Middle frontal gyrus (tissue), 1 donor: ENCODE measurements at regions not wholly inside any gene's neighbourhood (a gene's known extent, or its start where the extent isn't known, plus 50 kb on each side); places are given as distances from the start of the nearest gene placed in this dataset.

Experiments used
- DNase-seq: peaks from one replicate; pipeline ENCODE4 v3.0.0-alpha.2; 2015; ENCODE audit warnings: low spot score; ENCODE audit errors: extremely low spot score

DNA sequence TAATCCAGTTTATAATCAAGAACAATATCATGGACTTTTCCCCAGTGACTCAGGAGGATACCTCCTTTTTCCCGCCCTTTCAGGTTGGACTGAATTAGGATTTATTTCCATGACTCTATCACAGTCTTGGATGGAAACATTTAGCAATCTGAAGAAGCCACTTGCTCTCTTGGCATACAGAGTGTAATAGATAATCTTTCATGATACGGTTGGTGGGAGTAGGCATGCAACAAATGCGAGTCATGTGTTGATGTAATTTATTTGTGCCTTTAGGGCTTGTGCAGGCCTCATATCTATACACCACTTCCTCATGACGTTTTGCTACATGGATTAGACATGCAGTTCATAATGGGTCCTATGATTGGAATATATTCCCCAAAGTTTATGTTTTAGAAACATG lies 54.2 kb upstream of the MCTP2 start:
- DNase-seq, result no peak

DNA sequence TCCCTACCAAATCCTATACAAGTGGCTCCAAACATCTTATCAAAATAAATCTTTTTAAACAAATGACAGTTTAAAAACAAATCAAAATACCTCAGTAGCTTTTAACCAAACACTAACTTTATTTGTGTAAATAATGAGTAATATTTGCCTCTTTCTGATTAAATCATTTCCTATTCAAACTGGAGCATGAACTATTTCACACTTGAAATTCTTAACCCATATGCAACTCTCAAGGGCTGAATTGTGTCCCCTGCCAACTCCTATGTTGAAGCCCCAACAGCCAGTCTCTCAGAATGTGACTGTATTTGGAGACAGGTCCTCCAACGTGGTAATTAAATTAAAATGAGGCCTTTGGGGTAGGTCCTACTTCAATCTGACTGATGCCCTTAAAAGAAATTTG lies 55.9 kb upstream of the MCTP2 start:
- DNase-seq, result no peak

DNA sequence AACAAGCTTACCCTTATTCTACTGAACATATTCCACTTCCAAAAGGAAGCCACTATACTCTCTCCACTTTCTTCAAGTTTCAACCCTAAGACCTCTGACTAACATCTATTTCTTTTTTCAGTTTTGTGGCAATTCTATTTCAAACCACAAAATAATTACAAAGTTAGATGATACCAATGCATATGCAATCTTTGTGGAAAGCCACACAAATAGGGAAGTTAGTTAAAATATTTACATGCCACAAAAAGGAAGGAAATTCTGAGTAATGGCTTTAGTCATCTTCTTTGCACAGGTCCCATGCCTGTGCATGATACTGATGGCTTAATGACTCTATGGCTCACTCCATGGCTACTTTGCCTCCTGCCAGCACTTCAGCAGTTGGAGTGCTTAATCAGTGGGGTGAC lies 57.0 kb upstream of the MCTP2 start:
- no peak for DNase-seq

DNA sequence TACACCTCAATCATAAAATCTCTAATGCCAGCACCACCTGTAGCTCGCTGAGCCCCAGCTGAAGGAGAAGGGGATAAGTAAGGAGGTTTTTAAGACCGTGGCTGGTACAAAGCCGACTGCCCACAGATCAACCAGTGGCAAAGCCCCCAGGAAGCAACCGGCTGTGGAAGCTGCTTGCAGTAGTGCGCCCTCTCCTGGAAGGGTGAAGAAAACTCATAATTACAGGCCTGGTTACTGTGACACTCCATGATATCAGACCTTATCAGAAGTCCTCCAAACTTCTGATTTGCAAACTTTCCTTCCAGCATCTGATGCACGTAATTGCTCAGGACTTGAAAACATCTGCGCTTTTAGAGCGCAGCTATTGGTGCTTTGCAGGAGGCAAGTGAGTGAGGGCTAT lies 63.1 kb upstream of the MCTP2 start:
- DNase-seq, result no peak

DNA sequence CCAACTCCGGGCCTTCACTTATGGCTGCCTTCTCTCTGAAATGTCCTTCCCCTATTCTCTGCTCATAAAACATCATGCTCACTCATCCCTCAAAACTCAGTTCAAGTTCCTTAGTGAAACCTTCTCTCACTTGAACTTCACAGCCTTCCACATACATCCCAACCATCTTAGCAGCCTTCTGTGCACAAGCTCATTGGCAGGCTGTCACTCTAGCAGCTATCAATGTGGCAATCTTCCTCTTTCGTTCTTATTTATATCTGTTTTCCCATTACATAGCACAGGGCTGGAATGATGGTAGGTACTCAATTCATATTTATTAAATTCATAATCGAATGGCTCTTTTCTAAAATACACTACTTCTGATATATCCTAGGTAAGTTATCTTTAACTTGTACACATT lies 66.4 kb upstream of the MCTP2 start:
- no peak for DNase-seq

DNA sequence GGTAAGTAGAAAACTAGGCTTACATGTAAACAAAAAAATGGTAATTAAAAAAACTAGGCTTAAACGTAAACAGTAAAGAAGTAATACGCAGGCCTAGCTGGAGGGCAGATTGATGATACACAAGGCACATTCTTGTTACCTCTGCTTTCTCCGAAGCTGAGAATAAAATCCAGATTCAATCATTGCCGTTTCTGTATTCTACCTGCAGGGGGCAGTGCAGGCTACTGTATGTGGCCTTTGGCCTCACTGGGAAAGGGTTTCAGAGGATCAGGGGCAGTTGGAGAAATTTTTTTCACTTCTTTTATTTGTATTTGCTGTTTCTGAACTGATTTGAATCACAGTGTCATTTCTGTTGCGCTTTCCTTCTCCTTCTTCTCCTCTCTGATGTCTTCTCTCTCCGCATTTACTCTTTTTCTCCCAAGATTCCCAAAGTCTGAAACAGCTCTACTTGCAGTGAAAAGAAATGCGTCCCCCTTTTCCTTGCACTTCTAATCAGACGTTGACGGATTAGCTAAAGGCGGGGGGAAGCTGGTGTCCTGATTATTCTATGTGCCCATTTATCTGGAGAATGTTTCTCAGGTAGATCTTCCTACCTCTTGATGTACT lies 67.1 kb upstream of the MCTP2 start:
- no peak for DNase-seq

DNA sequence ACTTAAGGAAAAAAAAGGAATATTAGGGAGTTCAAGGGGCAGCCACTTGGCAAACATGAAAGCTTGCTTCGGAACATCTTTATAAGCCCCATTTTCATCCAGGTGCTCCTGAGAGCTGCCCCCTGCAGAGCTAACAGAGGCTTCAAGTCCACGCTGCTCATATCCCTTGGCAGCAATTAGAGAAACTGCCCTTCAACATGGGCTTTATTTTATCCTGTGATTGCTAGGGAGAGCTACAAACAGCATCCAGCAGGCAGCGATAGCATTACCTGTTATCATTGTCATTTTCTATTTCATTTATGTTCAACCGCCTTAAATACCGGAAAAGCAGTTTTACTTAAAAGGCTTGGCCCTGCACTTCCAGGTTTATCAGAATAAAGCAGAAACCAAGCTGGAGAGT lies 68.4 kb upstream of the MCTP2 start:
- no peak for DNase-seq

DNA sequence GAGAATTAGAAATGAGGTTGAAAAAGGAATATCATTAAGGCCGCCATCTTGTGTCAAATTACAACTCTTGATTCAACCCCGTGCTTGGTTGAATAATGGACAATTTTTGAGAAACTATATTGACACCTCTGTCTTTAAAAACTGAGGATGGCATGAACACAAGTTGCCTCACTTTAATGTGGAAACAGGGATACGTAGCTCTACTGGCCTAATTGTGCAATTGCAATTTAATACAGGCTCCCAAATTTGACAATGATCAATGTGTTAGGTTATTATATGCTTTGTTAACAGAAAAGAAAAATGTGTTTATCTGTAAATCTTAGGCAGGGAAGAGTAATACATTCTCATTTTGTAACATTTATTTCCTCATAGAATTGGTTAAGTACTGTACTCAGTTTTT lies 77.1 kb upstream of the MCTP2 start:
- DNase-seq, result no peak

DNA sequence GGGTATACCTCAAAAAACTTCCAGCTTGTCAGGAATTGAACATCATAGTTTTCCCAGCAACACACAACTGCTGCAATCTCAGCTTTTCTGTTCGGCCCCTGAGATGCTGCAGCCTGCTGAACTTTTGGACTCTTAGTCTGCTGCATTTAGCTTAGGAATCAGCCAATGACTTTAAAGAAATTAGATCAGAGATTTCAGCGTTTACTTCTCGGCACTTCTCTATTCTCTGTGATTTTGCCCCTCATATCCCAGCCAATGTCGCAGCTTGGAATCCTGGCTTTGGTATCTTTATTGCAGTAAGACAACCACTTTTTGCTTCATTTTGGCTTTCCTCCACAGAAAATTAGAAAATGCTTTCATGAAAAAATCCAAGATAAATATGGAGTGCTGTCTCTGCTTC lies 86.3 kb upstream of the MCTP2 start:
- DNase-seq, result no peak

DNA sequence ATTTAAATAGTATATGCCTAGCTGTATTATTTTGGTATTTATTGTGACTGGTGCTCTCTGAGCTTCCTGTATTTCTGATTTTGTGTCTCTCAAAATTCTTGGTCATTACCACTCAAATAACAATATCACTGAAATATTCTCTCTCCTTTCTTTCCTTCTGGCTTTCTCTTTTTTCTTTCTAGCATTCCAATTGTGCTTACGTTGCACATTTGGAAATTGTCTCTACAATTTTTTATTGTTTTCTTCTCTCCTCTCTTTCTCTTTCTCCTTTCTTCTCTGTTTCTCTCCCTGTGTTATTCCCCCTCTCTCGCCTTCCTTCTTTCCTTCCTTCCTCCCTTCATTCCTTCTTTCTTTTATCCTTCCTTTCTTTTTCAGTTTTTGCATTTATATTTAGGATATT lies 89.6 kb upstream of the MCTP2 start:
- DNase-seq, result no peak

DNA sequence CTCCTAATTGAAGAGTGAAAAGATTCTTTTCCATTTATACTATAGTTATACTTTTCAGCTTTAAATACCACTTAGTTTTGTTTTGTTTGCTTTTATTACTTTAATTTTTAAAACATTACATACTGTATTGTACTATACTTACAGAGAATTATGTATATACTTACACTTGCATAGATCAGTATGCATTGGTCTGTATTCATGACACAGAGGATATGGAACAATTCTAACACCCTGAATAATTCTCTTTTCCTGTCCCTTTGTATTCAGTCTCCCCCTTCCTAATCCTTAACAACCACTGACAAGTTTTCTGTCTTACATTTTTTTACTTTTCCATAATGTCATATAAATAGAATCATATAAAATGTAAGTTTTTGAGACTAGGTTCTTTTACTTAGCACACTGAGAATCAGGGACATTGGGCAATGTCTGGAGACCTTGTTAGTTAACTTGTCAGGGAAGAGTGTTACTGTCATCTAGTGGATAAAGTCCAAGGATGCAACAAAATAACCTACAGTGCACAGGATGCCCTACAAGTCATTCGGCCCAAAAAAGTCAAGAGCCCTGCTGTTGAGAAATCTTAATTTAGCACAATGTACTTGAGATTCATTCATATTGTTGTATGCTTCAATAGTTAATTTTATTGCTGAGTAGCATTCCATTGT lies 95.7 kb upstream of the MCTP2 start:
- no peak for DNase-seq

DNA sequence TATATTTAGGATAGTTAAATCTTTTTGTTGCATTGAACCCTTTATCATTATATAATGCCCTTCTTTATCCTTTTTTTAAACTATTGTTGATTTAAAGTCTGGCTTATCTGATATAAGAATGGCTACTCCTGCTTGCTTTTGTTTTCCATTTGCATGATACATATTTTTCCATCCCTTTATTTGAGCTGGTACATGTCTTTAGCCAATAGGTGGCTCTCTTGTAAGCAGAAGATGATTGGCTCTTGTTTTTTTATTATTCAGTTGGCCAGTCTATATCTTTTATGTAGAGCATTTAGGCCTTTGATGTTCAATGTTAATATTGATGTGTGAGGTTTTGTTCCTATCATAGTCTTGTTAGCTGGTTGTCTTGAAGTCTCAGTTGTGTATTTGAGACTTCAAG lies 99.5 kb upstream of the MCTP2 start:
- no peak for DNase-seq

DNA sequence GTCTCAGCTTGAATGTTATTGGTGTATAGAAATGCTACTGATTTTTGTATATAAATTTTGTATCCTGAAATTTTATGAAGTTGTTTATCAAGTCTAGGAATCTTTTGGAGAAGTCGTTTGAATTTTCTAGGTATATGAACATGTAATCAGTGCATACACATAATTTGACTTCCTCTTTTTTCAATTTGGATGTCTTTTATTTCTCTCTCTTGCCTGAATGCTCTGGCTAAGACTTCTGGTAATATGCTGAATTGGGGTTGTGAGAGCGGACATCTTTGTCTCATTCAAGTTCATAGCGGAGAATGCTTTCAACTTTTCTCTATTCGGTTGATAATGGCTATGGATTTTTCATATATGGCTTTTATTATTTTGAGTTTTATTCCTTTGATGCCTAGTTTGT lies 100.9 kb upstream of the MCTP2 start:
- no peak for DNase-seq

DNA sequence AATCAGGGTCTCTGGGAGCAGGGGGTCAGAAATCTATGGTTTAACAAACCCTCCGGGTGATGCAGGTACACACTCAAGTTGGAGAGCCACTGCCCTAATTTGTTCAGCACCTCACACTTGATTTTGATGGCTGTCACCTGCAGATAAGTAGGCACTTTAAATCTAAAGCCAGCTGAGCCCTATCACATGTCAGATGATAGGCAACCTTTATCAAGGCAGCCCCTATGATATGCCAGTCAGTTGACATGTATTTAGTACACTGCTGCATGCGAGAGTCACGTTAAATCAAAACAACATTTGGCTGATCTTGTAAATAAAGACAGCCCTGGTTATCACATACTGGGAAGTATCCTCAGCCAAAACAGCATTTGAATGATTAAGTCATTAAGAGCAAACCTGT lies 104.4 kb upstream of the MCTP2 start:
- no peak for DNase-seq

DNA sequence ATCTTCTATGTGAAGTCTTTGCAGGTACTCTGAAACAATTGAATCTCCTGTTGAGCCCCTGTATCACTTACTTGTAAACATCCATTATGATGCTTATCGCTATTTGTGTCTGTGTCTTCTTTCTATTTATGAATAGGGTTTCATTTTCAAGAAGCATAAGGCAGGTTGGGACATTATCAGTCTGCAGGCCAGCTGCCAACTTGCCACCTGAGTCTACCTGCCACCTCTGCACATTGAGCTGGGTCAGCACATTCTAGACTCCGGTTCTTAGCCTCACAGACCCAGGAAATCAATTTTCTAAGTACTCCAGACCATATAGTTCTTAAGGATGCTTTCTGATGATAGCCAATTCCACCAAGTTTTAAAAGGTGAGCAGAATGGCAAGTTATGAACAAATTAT lies 105.7 kb upstream of the MCTP2 start:
- no peak for DNase-seq

DNA sequence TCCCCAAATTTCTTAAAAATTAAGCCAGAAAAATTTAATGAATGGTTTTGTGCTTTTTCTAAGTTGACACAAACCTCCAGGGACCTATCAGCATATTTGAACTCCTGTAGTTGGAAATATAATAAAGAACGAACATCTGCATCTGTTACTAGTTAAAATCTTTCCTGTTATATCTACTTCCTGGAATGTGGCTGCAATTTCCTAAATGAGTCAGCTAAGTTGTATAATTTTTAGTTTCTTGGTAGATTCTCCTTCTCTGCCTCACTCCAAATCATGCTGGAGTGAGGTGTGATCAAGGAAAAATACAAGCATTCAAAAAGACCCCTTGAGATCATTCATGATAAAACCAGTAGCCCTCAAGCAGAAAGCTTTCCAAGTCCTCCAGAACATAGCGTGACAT lies 106.2 kb upstream of the MCTP2 start:
- no peak for DNase-seq

DNA sequence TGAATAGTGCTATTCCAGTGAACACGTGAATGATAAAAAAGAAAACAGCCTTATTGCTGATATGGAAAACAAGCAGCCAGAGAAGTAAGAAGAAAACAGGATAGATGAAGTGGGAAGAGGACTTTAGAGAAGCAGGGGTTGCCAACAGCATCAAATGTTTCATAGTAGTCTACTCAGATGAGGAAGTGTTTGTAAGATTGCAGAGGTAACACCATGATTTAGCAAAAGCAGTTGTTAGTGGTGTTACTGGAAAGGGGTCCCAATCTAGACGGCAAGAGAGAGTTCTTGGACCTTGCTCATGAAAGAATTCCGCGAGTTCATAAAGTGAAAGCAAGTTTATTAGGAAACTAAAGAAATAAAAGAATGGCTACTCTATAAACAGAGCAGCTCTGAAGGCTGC lies 108.8 kb upstream of the MCTP2 start:
- no peak for DNase-seq

DNA sequence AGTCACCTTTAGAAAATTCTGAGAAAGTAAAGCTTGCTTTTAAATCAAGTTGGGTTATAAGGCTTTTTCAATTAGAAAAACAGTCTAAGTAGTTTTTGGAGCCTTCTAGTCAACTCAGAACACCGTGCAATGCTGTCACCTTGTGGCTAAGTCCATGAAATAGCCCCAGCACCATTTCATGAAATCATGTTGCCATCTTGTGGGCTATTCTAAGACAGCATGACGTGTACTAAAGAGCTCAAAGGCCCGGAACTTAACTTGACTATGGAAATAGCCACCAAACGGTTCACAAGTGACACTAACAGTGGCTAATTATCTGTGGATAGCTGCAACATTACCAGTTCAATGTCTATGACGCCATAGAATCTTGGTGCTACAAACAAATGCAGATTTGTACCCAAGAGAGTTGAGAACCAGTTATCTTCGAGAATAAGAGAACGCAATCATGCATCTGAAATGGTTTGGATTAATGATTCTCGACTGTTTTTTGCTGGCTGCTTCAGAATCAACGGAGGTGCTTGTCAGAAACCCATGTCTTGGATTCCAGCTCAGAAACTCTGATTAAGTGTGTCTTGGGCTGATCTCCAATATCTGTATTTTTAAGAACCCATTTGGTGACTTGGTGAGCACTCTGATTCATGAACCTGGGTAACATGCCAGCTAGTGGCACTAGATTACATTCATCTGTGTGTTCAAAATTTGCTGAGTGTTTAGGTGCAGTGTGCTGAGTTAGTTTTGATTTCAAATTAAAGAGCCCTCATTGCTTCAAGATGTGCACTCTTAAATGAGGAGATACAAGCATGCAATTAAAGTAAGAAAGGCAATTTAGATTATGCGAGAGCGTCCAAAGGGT lies 111.2 kb upstream of the MCTP2 start:
- peak; percentile 84 for DNase-seq

DNA sequence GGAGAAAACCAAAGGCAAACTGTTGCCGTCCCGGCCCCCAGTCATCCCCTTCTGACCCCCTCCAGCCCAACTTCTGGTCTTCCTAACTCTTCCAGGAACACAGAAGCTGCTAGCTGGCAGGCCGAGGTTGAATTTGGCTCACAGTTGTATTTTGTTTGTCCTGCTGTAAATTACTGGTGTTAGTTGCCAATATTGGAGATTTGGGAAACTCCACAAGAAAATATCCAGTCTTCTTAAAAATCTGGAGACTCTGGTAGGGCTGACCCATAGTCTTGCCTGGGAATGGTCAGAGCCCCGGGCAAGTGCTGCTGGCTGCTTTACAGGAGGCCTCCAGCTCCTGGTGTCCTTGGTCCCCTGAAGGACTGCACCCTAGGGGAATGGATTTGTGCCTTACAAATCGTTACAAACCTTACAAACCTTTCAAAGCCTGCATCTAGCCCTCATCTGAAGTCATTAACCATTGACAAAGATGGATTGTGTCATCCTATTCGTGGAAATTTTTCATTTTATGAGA lies 112.0 kb upstream of the MCTP2 start:
- DNase-seq, result no peak

DNA sequence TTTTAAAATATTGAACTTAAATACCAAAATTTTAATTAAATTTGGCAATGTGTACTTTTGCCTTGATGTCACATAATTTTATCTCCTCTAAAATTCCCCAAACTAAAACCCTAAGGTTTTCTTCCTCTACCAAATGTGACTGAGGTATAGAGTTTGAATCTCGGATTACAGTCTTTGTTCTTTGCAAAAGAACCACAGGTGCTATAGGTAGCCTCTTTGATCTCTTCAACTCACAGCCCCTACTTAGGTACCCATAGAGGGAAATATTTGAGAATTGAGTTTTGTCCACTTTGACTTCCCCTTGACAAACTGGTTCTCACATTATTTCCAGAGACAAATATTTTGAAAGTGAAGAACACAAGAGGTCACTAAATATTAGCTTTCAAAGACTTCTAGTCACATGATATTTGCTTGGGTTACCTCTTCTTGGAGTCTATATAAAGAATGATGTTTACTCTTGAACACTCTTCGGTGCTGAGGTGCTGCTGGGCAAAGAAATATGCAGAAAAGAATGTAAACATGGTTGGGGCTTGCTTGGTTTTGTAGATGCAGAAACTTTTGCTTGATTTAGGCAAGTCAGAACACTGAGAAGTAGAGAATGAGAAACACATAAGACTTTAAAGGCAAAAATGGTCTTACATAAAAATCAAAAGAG lies 120.8 kb upstream of the MCTP2 start:
- no peak for DNase-seq

DNA sequence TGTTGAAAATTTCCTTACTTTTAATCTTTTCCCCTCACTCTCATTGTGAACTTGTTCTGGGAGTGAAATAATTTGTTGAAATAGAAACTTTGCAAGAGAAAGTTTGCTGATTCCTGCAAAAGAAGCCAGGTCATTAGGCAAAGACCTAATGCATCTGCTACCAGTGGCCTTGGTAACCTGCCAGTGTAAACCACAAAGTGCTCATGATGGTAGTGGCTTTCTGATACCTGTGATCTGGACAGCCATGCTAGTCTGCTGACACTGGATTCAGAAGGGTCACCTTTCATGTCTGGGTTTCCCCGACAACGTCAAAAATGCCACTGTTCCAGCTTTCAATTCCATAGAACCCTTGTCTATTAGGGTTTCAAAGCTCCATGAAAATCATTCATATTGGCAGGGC lies 123.7 kb upstream of the MCTP2 start:
- DNase-seq, result no peak

DNA sequence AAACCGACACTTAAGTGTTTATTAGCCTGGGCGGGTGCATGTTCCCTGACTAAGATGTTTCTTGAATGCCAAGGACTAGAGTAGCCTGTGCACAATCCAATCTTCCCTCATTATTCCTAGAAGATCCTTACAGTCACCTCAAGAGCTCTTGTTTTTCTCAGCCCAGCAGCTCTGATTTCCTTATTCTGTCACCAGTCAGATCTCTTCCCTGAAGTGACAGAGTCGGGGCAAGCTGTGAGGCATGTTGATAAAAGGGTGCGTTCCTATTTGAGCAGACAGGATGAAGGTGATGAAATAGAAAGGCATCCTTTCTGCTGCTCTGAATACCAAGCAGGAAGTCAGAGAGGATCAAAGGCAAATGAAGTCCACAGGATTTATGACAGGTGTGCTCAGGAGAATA lies 125.6 kb upstream of the MCTP2 start:
- DNase-seq, result no peak
